ENCODE measurements at regions not wholly inside any gene's neighbourhood (a gene's known extent, or its start where the extent isn't known, plus 50 kb on each side); places are given as distances from the start of the nearest gene placed in this dataset.
"Not testable (repeated sequence)": the region's sequence is repeated elsewhere in the genome, so short reads cannot be mapped to it uniquely, and the experiment has no call there.

GRCh38 chr12:127169321-127170181 is 1097.4 kb upstream of the TMEM132C start:
- peak; percentile 68 for DNase-seq (ENCODE audit: low read depth, low spot score)
- POLR2A ChIA-PET = no interaction called here
- no peak for TF ChIP-seq CTCF (IDR thresholded peaks at IDR 0.05; ENCODE audit: insufficient read depth, low read length, missing control alignments)
- CTCF ChIA-PET = interaction anchor here (1.2 to 1.5 kb wide), 2 partner anchors 61 to 508 kb away, joined by 3 read pairs; no protein-coding TSS in a partner anchor
- H3K4me3 ChIP-seq (ENCODE audit: low read depth, low read length) = no peak overlapping the region

- ChIA-PET CTCF (interaction anchor here (1.2 to 1.5 kb wide), 2 partner anchors 62 to 507 kb away, joined by 3 read pairs; no protein-coding TSS in a partner anchor), POLR2A (no interaction called here)
- peak; percentile 51 for DNase-seq (ENCODE audit: low read depth, low spot score)
- TF ChIP-seq CTCF (IDR thresholded peaks at IDR 0.05; ENCODE audit: insufficient read depth, low read length, missing control alignments) = no peak
- no peak overlapping the region for H3K4me3 ChIP-seq (ENCODE audit: low read depth, low read length)
Observed at GRCh38 chr12:127170226-127171180, 1096.5 kb upstream of the TMEM132C start.

DNA sequence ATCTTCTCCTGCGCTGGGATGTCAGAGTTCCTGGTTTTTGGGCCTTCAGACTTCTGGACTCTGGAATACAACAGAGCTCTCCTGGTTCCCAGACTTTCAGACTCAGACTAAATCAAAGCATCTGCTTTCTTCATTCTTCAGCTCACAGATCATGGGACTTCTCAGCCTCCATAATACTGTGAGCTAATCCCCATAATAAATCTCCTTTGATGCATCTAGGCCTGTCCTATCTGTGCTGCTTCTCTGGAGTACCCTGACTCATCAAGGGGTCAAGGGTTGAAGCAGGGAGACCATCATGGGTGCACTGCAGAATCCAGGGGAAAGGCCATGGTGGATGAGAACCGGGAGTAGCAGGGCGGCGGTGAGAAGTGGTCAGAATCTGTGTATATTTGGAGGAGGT is 1094.1 kb upstream of the TMEM132C start:
- no peak for DNase-seq (ENCODE audit: low read depth, low spot score)
- ChIA-PET POLR2A (interaction anchor here (1.2 kb wide), 1 partner anchor 88 kb away, joined by 4 read pairs; no protein-coding TSS in a partner anchor), CTCF (interaction anchor here (0.9 kb wide), 1 partner anchor 90 kb away, joined by 3 read pairs; no protein-coding TSS in a partner anchor)
- no peak overlapping the region for H3K4me3 ChIP-seq (ENCODE audit: low read depth, low read length)
- no peak for TF ChIP-seq CTCF (IDR thresholded peaks at IDR 0.05; ENCODE audit: insufficient read depth, low read length, missing control alignments)

DNA sequence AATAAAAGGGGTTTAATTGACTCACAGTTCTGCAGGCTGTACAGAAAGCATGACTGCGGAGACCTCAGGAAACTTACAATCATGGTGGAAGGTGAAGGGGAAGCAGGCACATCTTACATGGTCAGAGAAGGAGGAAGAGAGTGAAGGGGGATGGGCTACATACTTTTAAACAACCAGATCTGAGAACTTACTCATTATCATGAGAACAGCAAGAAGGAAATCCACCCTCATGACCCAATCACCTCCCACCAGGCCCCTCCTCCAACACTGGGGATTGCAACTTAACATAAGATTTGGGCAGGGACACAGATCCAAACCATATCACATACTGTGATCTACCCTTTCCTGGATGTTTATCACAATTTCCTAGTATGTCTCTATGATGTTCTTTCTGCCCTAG is 1093.0 kb upstream of the TMEM132C start:
- H3K4me3 ChIP-seq (ENCODE audit: low read depth, low read length); DNase-seq (ENCODE audit: low read depth, low spot score); POLR2A ChIA-PET: not testable (repeated sequence)
- CTCF ChIA-PET = interaction anchor here (1.1 kb wide), 1 partner anchor 65 kb away, joined by 3 read pairs; no protein-coding TSS in a partner anchor

GRCh38 chr12:127174881-127175280 is 1092.1 kb upstream of the TMEM132C start:
- no peak for TF ChIP-seq CTCF (IDR thresholded peaks at IDR 0.05; ENCODE audit: insufficient read depth, low read length, missing control alignments)
- POLR2A ChIA-PET = no interaction called here
- no peak overlapping the region for H3K4me3 ChIP-seq (ENCODE audit: low read depth, low read length)
- CTCF ChIA-PET = interaction anchor here (1.1 kb wide), 1 partner anchor 66 kb away, joined by 3 read pairs; no protein-coding TSS in a partner anchor
- DNase-seq (ENCODE audit: low read depth, low spot score) = no peak

DNA sequence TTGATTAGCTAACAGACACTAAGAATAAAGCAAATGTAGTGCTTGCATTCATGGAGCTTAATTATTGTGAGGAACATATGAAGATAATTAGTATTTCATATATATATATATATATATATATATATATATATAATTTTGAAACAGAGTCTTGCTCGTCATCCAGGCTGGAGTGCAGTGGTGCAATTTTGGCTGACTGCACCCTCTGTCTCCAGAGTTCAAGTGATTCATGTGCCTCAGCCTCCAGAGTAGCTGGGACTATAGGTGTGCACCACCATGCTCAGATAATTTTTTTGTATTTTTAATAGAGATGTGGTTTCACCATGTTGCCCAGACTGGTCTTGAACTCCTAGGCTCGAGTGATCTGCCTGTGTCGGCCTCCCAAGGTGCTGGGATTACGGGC is 1091.6 kb upstream of the TMEM132C start:
- POLR2A ChIA-PET = no interaction called here
- TF ChIP-seq CTCF (IDR thresholded peaks at IDR 0.05; ENCODE audit: insufficient read depth, low read length, missing control alignments) = no peak
- H3K4me3 ChIP-seq (ENCODE audit: low read depth, low read length) = no peak overlapping the region
- CTCF ChIA-PET = no interaction called here
- no peak for DNase-seq (ENCODE audit: low read depth, low spot score)
